CD4-positive, alpha-beta T cell treated with Interleukin-6 for 4 hours (primary cell): ENCODE measurements at regions not wholly inside any gene's neighbourhood (a gene's known extent, or its start where the extent isn't known, plus 50 kb on each side); places are given as distances from the start of the nearest gene placed in this dataset.
"Not testable (repeated sequence)": the region's sequence is repeated elsewhere in the genome, so short reads cannot be mapped to it uniquely, and the experiment has no call there.

Experiments
- DNase-seq: peaks from one replicate; pipeline ENCODE4 v3.0.0-alpha.2; 2020; ENCODE audit warnings: mixed read lengths

DNA sequence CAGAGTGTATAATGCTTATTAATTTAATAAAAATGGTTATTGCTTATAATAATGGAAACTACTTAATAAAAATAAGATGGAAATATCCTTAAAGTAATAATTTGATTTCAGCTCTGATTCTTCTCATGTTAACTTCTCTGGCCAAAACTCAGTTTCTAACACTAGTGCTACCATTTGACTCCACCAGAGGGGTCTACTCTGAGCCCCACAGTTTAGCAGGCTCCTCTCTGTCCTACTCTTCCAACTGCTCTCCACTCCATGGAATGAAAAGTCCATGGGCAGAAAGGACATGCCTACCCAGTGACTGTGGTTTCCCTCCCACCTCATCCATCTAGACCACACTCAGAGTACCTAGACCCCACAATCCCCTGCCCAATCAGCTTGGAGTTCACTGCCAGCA is 489.1 kb upstream of the CAMK1G start:
- no peak for DNase-seq

DNA sequence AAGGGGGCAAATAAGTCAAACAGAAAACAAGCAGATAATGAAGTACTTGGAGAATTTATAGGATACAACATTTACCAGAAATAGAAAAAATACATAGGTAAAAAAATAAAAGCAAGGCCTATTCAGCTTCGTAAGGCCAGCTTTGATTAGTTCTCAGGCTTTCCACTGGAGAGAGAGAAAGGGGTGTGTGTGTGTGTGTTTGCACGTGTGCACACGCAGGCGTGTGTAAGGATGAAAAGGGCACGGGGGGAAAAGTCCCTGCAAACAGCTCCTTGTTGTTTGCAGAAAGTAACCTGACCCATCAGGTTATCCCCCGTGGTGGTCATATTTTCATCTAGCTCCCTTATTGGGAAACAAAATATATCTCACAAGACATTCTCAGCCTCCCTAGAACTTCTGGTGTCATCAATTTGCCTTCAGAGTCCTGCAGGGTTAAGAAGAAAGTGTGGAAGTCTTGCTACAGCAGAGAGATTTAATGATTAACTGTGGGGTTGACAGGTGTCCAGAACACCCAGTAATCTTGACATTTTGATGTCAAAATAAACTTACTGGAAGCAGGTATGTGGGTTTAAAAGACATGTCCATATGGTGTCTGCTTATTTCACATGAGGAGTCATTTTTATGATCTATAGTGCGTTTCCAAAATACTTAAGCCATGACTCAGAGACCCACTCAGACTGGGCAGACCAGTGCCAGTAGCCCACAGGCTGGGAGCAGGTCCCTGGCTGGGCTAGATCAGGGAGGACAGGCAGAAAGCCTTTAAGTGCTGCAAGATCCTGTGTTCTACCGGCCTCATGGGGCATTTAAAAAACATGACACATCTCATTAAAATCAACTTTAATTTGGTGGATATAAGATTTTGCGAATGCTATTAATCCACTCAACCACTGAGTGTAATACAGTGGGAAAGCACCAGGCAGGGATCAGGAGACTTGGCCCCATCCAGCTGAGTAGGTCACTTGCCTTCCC is 487.6 kb upstream of the CAMK1G start:
- DNase-seq, result no peak

GRCh38 chr1:209100460-209100859 is 483.1 kb upstream of the CAMK1G start:
- no peak for DNase-seq

- no peak for DNase-seq
Measured at GRCh38 chr1:209101106-209101505, 482.4 kb upstream of the CAMK1G start.

DNA sequence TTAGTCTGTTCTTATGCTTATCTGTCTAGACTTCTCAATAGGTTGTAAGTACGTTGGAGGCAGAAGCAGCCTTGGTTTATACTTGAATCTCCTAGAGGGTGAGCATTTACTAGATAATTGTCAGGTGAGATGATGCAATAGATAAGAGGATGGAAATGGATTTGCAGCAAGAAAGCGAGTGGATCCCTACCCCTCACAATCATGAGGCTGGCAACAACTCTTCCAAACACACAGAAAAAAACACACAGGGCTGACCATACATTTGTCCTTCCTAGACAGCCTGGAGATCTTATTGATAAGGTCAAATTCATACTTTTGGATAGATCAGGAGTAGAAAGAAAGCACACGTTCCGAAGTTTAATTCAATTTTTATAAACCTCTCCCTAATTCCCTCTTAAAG is 481.4 kb upstream of the CAMK1G start:
- no peak for DNase-seq

DNA sequence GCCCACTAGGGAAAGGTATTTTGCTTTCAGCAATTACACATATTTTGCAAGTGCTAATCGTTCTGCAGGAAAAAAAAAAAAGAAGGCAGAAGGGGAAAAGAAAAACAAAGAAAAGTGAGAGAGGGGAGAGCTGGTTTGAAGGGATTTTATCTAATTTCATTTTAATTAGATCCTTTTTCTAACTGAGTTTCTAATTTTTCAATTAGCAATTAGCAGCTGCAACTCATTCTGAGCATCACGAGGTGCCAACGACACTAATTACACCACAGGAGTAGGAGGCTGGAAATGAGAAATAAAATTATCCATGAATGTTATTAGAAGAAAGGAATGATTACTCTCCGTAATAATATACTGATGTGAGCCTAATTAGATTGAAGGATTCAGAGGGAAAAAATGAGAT is 481.0 kb upstream of the CAMK1G start:
- DNase-seq, result no peak

GRCh38 chr1:209103092-209103491 is 480.4 kb upstream of the CAMK1G start:
- DNase-seq, result no peak

- DNase-seq, result no peak
Measured at GRCh38 chr1:209104646-209105045, 478.9 kb upstream of the CAMK1G start.

GRCh38 chr1:209105701-209106100 is 477.8 kb upstream of the CAMK1G start:
- no peak for DNase-seq

- DNase-seq, result no peak
Measured at GRCh38 chr1:209106237-209106741, 477.2 kb upstream of the CAMK1G start.

- no peak for DNase-seq
Measured at GRCh38 chr1:209106861-209107260, 476.7 kb upstream of the CAMK1G start.

DNA sequence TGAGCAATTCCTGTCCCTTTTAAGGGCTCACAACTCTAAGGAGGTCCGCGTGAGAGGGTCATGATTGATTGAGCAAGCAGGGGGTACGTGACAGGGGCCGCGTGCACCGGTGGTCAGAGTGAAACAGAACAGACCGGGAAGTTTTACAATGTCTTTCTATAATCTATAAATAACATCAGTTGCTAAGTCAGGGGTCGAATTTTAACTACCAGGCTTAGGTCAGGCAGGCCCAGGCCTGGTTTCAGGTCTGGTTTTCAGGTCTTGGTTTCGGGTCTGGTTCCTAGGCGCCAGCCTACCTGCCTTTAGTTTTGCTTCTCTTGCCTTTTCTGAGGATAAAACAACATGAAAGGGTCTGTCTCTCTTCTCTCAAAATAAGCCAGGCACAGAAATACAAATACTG is 476.0 kb upstream of the CAMK1G start:
- DNase-seq, result no peak

- DNase-seq, result no peak
Measured at GRCh38 chr1:209109001-209109785, 474.3 kb upstream of the CAMK1G start.

GRCh38 chr1:209113521-209113920 is 470.0 kb upstream of the CAMK1G start:
- DNase-seq, result no peak

GRCh38 chr1:209116705-209117104 is 466.8 kb upstream of the CAMK1G start:
- DNase-seq, result no peak

DNA sequence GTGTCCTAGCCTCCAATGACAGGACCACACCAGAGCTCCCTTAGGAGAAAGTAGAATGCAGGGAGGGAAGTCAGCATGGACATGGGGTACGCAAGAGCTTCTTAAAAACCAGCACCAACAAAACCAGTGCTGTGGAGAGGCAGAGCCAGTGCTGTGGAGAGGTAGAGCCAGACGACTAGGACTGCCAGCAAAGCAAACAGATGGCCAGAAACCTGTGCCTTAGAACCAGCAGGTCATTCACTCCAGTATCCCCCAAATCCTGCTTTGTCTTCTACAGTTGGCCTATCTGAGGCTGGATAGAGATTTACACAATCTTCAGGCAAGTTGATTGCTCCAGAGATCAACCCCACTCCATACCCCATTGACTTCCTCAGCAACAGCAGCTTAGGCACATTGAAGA is 459.9 kb upstream of the CAMK1G start:
- DNase-seq, result no peak

DNA sequence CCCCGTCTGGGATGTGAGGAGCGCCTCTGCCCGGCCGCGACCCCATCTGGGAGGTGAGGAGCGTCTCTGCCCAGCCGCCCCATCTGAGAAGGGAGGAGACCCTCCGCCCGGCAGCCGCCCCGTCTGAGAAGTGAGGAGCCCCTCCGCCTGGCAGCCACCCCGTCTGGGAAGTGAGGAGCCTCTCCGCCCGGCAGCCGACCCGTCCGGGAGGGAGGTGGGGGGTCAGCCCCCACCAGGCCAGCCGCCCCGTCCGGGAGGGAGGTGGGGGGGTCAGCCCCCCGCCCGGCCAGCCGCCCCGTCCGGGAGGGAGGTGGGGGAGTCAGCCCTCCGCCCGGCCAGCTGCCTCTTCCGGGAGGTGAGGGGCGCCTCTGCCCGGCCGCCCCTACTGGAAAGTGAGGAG is 454.4 kb upstream of the CAMK1G start:
- DNase-seq, result not testable (repeated sequence)

DNA sequence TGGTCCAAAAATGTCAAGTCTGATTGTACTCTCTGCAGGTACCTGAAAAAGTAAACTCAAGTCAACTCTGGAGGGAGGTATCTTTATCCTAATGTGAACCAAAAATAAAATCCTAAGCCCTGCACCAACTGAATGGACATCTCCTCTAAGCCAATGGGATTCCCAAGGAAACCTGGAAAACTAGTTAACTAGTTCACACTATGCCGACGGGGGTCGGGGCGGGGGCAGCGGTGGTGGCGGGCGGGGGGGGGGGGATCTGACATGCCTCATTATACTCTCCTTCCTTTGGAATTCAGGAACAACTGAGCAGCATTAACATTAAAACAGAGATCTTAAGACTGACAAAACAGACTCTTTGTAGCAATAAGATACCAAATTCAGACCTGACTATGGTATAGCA is 452.6 kb upstream of the CAMK1G start:
- DNase-seq, result no peak

DNA sequence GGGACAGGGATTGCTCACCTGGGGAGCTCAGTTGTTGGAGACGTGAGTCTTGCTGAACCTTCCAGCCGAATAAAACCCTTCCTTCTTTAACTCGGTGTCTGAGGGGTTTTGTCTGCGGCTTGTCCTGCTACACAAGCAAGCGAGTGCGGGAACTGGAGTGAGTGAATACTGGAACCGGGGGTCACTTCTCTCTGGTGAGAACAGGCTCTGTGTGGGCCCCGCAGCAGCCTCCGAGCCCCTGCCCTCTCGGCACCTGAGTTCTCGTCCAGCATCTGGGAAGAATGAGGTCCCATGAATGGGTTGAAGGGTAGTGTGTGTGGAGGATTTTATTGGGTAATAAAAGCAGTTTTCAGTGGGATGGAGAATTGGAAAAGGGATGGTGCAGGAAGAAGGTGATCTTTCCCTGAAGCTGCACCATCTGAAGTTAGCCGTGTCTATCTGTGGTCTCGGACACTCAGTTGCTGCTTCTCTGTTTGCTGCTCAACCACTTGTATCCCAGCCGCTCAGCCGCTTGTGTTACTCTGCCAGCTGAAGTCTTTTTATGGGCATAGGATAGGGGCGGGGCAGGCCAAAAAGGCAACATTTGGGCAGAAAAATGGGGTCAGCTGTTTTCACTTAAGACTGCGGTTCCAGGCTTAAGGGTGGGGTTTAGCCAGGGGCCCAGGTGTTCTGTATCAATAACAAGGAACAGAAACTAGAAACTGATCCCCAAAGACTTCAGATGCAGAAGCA is 450.6 kb upstream of the CAMK1G start:
- no peak for DNase-seq

DNA sequence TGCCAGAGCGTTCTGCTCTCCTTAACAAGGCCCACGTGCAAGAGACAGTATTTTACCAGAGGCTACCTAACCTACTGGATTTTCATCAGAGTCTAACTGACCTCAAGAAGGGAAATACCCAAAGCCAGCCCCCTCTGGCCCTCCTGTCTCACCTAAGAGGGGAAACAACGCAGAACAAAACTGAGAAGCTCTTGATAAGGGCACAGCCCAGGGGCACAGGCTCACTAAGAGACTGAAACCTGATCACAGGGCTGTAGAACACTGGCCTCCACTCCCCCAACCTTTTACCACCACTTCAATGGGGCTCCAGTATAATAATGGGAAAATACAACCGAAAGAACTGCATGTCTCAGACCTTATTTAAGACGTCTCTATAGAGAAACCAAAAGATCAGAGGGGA is 449.5 kb upstream of the CAMK1G start:
- no peak for DNase-seq

DNA sequence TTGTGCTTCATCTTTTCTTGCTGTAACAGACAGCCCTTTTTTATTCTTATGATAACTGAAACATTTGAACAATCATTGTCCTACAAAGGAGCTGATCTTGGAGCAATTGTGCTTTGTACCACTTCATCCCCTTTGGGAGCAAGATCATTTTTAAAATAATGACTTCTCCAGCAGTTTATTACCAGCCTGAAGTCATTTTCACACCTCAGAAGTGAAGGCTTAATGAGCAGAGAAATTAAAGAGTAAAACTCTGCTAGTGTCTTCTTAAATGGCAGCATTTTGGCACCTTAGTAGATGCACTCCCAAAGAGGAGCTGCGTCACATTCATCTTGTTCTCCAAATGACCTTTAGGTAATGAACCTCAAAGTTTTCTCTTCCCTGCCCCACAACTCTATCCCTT is 439.6 kb upstream of the CAMK1G start:
- DNase-seq, result no peak

DNA sequence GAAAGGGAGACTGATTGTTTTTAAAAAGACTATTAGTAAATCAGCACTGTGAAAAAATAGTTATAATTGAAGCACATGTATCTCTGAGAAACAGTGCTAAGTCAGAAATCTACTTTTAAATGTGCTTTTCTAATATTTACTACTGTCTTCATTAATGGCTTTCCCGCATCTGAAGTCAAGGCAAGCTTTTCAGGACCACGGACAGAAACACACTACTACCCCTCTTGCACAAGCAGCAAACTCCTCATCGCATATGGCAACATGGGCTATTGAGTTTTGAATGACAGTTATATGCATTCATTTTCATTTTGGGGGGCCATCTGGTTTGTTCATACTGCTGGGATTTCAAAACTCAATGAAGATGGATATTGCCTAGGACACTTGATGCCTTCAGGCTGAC is 433.4 kb upstream of the CAMK1G start:
- DNase-seq, result no peak

DNA sequence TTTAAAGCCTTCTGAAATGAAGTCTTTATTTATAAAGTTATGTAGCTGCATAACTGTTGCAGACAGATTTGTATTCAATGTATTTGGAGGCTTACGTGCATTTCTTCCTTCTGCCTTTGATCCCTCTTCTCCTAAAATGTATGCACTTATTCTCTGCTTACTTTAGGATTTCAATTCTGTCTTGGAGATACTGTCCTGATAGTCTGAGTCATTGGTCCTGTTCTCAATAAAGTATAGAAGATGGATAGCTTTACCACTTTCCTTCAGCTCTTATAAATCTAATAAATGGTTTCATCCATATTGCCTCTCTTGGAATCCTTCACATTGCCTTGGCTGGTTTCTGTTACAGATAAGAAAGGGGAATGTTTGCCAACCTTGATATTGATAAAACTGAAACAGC is 430.1 kb upstream of the CAMK1G start:
- no peak for DNase-seq
